Activated CD8-positive, alpha-beta T cell treated with anti-CD3 and anti-CD28 coated beads, Interleukin-2, amount 10 ng/mL, durations not matched to agents 7 days and 5 days (primary cell): ENCODE measurements at regions not wholly inside any gene's neighbourhood (a gene's known extent, or its start where the extent isn't known, plus 50 kb on each side); places are given as distances from the start of the nearest gene placed in this dataset.

Experiments
- ATAC-seq: fragments of 150-1000 bp; cut with Tn5 transposase; one replicate; pipeline ENCODE4 v1.10.0; 2021; ENCODE audit warnings: moderate library complexity
- CTCF ChIA-PET: fragments of 350-600 bp; sonication (Branson Sonifier 250); formaldehyde crosslinking; loops from one replicate; lab custom pipeline; 2021; ENCODE audit warnings: antibody characterized with exemption; lab: Charles Lee
- POLR2A ChIA-PET: fragments of 350-600 bp; sonication (Branson Sonifier 250); formaldehyde crosslinking; loops from one replicate; lab custom pipeline; 2021; ENCODE audit warnings: antibody characterized with exemption; lab: Charles Lee
- DNase-seq: peaks from one replicate; pipeline ENCODE4 v3.0.0-alpha.2; 2020
- H3K27ac Mint-ChIP-seq: one replicate; pipeline ENCODE4 v1.8.0; 2021; ENCODE audit warnings: mild to moderate bottlenecking, mixed read lengths
- H3K27me3 Mint-ChIP-seq: one replicate; pipeline ENCODE4 v1.8.0; 2021; ENCODE audit warnings: low read depth, mixed read lengths
- H3K36me3 Mint-ChIP-seq: one replicate; pipeline ENCODE4 v1.8.0; 2021; ENCODE audit warnings: low read depth, mixed read lengths
- H3K4me1 Mint-ChIP-seq: one replicate; pipeline ENCODE4 v1.8.0; 2021; ENCODE audit warnings: low read depth, mixed read lengths
- H3K4me3 Mint-ChIP-seq: one replicate; pipeline ENCODE4 v1.8.0; 2021; ENCODE audit warnings: mild to moderate bottlenecking, mixed read lengths
- H3K9me3 Mint-ChIP-seq: one replicate; pipeline ENCODE4 v1.8.0; 2022; ENCODE audit warnings: mixed read lengths; ENCODE audit not compliant: insufficient read depth

- no peak for DNase-seq
- Mint-ChIP-seq H3K27ac (no peak overlapping the region), H3K9me3 (no peaks in the 10 kb centered on the region), H3K36me3 (peaks cover 8% of the 10 kb centered on the region), H3K4me1 (peaks cover 51% of the 10 kb centered on the region), H3K27me3 (no peaks in the 10 kb centered on the region), H3K4me3 (no peak overlapping the region)
- CTCF ChIA-PET: no interaction called here
- POLR2A ChIA-PET: no interaction called here
- no peak for ATAC-seq
These were observed 179.4 kb downstream of the GATA3 start for GRCh38 chr10:8233832-8234259.

GRCh38 chr10:8235253-8236027 lies 181.0 kb downstream of the GATA3 start:
- H3K36me3 Mint-ChIP-seq: peaks cover 7% of the 10 kb centered on the region
- ChIA-PET POLR2A (no interaction called here), CTCF (no interaction called here)
- H3K4me1 Mint-ChIP-seq: peaks cover 55% of the 10 kb centered on the region
- no peaks in the 10 kb centered on the region for H3K9me3 Mint-ChIP-seq
- no peaks in the 10 kb centered on the region for H3K27me3 Mint-ChIP-seq
- no peak overlapping the region for H3K4me3 Mint-ChIP-seq
- ATAC-seq (no peak), DNase-seq (no peak)
- no peak overlapping the region for H3K27ac Mint-ChIP-seq

- Mint-ChIP-seq H3K4me1 (peaks cover 72% of the 10 kb centered on the region), H3K9me3 (no peaks in the 10 kb centered on the region), H3K36me3 (peaks cover 15% of the 10 kb centered on the region), H3K27ac (peak overlapping the region; percentile 79), H3K27me3 (no peaks in the 10 kb centered on the region), H3K4me3 (peak overlapping the region; percentile 55)
- ATAC-seq (peak; percentile 66), DNase-seq (peak; percentile 55)
- ChIA-PET CTCF (no interaction called here), POLR2A (interaction anchor here (1.0 to 1.7 kb wide), 3 partner anchors 16 to 179 kb away, joined by 3 to 6 read pairs (median 3); no protein-coding TSS in a partner anchor)
These were observed 184.5 kb downstream of the GATA3 start for GRCh38 chr10:8238986-8239385.

- Mint-ChIP-seq H3K36me3 (peaks cover 20% of the 10 kb centered on the region), H3K27ac (no peak overlapping the region), H3K9me3 (no peaks in the 10 kb centered on the region), H3K4me1 (peaks cover 86% of the 10 kb centered on the region), H3K4me3 (no peak overlapping the region), H3K27me3 (no peaks in the 10 kb centered on the region)
- ChIA-PET POLR2A (no interaction called here), CTCF (interaction anchor here (1.5 kb wide), 1 partner anchor 11 kb away, joined by 3 read pairs; no protein-coding TSS in a partner anchor)
- DNase-seq: no peak
- no peak for ATAC-seq
These were observed 186.4 kb downstream of the GATA3 start for GRCh38 chr10:8240861-8241260.

- H3K36me3 Mint-ChIP-seq: peaks cover 34% of the 10 kb centered on the region
- ATAC-seq (no peak), DNase-seq (peak; percentile 35)
- POLR2A ChIA-PET: no interaction called here
- peak overlapping the region; percentile 70 for H3K27ac Mint-ChIP-seq
- CTCF ChIA-PET: interaction anchor here (1.5 kb wide), 1 partner anchor 9 kb away, joined by 3 read pairs; no protein-coding TSS in a partner anchor
- no peaks in the 10 kb centered on the region for H3K27me3 Mint-ChIP-seq
- H3K9me3 Mint-ChIP-seq: peaks cover 8% of the 10 kb centered on the region
- H3K4me1 Mint-ChIP-seq: peaks cover 96% of the 10 kb centered on the region
- H3K4me3 Mint-ChIP-seq: no peak overlapping the region
These were observed 187.9 kb downstream of the GATA3 start for GRCh38 chr10:8242295-8242872.

GRCh38 chr10:8245131-8245813 lies 190.8 kb downstream of the GATA3 start:
- ChIA-PET POLR2A (interaction anchor here (0.7 to 1.4 kb wide), 6 partner anchors 9 to 186 kb away, joined by 3 to 10 read pairs (median 4); no protein-coding TSS in a partner anchor), CTCF (interaction anchor here (0.6 to 1.1 kb wide), 4 partner anchors 16 to 194 kb away, joined by 3 read pairs; no protein-coding TSS in a partner anchor)
- DNase-seq (peak; percentile 49), ATAC-seq (peak; percentile 87)
- peaks cover 74% of the 10 kb centered on the region for H3K4me1 Mint-ChIP-seq
- H3K9me3 Mint-ChIP-seq: peaks cover 31% of the 10 kb centered on the region
- H3K27me3 Mint-ChIP-seq: no peaks in the 10 kb centered on the region
- H3K4me3 Mint-ChIP-seq: peak overlapping the region; percentile 72
- H3K27ac Mint-ChIP-seq: peak overlapping the region; percentile 91
- H3K36me3 Mint-ChIP-seq: peaks cover 40% of the 10 kb centered on the region

GRCh38 chr10:8245814-8246142 lies 191.3 kb downstream of the GATA3 start:
- Mint-ChIP-seq H3K9me3 (peaks cover 32% of the 10 kb centered on the region), H3K36me3 (peaks cover 40% of the 10 kb centered on the region), H3K4me1 (peaks cover 70% of the 10 kb centered on the region), H3K4me3 (peak overlapping the region; percentile 72), H3K27me3 (no peaks in the 10 kb centered on the region), H3K27ac (peak overlapping the region; percentile 91)
- ChIA-PET CTCF (interaction anchor here (0.6 to 1.1 kb wide), 3 partner anchors 22 to 193 kb away, joined by 3 read pairs; no protein-coding TSS in a partner anchor), POLR2A (interaction anchor here (0.8 to 1.4 kb wide), 2 partner anchors 9 to 184 kb away, joined by 3 to 5 read pairs; no protein-coding TSS in a partner anchor)
- ATAC-seq (peak; percentile 44), DNase-seq (no peak)

- no peak for DNase-seq
- ChIA-PET CTCF (no interaction called here), POLR2A (no interaction called here)
- Mint-ChIP-seq H3K27ac (peak overlapping the region; percentile 91), H3K4me3 (no peak overlapping the region), H3K9me3 (peaks cover 32% of the 10 kb centered on the region), H3K36me3 (peaks cover 38% of the 10 kb centered on the region), H3K4me1 (peaks cover 63% of the 10 kb centered on the region), H3K27me3 (no peaks in the 10 kb centered on the region)
- no peak for ATAC-seq
These were observed 192.1 kb downstream of the GATA3 start for GRCh38 chr10:8246548-8246947.

GRCh38 chr10:8247191-8247590 lies 192.7 kb downstream of the GATA3 start:
- Mint-ChIP-seq H3K27ac (peak overlapping the region; percentile 91), H3K27me3 (no peaks in the 10 kb centered on the region), H3K4me1 (peaks cover 56% of the 10 kb centered on the region), H3K9me3 (peaks cover 32% of the 10 kb centered on the region), H3K4me3 (no peak overlapping the region), H3K36me3 (peaks cover 38% of the 10 kb centered on the region)
- POLR2A ChIA-PET: no interaction called here
- no peak for DNase-seq
- ATAC-seq: no peak
- CTCF ChIA-PET: no interaction called here

GRCh38 chr10:8248868-8249267 lies 194.4 kb downstream of the GATA3 start:
- ATAC-seq: no peak

GRCh38 chr10:8254350-8254749 lies 199.9 kb downstream of the GATA3 start:
- Mint-ChIP-seq H3K27me3 (no peaks in the 10 kb centered on the region), H3K36me3 (peaks cover 6% of the 10 kb centered on the region), H3K4me1 (peaks cover 12% of the 10 kb centered on the region), H3K9me3 (peaks cover 7% of the 10 kb centered on the region), H3K27ac (no peak overlapping the region), H3K4me3 (no peak overlapping the region)
- DNase-seq (no peak), ATAC-seq (no peak)
- POLR2A ChIA-PET: no interaction called here
- CTCF ChIA-PET: no interaction called here

More at GRCh38 chr10:8248868-8249267, 194.4 kb downstream of the GATA3 start:
- peaks cover 32% of the 10 kb centered on the region for H3K9me3 Mint-ChIP-seq
- no peak overlapping the region for H3K4me3 Mint-ChIP-seq
- no peak overlapping the region for H3K27ac Mint-ChIP-seq
- peaks cover 42% of the 10 kb centered on the region for H3K4me1 Mint-ChIP-seq
- ChIA-PET POLR2A (no interaction called here), CTCF (interaction anchor here (1.2 kb wide), 1 partner anchor 9 kb away, joined by 3 read pairs; no protein-coding TSS in a partner anchor)
- H3K27me3 Mint-ChIP-seq: no peaks in the 10 kb centered on the region
- no peak for DNase-seq
- H3K36me3 Mint-ChIP-seq: peaks cover 34% of the 10 kb centered on the region
